DMS153 treated with DMSO at 0.1 percent for 48 hours (cell line): ENCODE measurements at regions not wholly inside any gene's neighbourhood (a gene's known extent, or its start where the extent isn't known, plus 50 kb on each side); places are given as distances from the start of the nearest gene placed in this dataset.
"Not testable (repeated sequence)": the region's sequence is repeated elsewhere in the genome, so short reads cannot be mapped to it uniquely, and the experiment has no call there.

ENCODE experiments used
- DNase-seq: peaks from one replicate; lab custom pipeline; 2025; ENCODE audit not compliant: unreplicated experiment; lab: John Stamatoyannopoulos, UW

DNA sequence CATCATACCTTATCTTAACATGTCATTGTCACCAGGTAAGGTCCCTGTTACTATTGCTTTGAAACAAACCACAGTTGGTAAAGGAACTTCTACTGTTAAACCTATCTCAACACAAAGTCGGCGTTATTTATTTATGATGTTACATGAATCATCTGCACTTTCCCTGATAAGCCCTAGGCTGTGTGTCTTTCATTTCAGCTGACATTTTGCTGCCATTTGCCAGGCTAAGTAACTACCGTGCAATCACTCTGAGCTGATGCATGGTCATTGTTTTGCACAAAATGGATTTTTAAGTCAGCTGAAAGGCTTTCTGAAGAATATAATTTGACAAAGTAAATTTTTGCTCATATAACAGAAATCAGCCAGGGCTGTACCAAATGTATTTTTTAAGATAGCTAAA, 546.5 kb downstream of the ZNF608 start:
- no peak for DNase-seq

DNA sequence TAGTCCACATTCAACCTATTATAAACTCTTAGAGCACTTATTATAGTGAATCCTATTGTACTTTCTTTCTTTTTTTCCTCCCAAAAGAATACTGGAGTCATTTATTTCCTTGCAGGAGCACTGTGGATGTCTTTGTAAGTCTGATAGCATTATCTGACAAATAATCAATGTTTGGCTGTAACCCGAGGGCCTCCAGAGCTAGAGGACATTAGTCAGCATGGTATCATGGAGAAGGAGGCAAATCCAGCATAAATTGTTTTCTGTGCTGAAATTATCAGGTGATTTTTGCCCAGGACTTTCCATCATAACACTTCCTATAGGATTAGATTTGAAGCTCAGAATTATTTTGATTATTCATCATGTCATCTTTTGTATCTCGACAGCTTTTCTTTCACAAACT, 551.0 kb downstream of the ZNF608 start:
- no peak for DNase-seq

DNA sequence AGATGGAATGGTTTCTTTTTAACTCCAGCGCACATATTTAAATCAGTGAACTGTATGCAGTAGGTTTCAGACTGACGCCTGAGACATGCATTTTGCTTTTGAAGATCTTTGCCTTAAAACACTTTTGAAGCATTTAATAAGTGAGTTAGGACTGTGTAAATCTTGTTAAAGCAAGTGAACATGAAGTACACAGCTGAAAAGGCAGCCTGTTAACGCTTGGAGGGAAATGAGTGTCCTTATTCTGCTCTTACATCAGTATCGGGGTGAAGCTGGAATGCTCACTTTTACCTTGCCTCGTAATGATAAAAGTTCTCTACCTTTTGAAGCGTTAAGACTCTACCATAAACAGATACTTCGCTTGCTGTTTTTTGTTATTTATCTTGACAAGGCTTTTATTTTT, 552.2 kb downstream of the ZNF608 start:
- DNase-seq = no peak

DNA sequence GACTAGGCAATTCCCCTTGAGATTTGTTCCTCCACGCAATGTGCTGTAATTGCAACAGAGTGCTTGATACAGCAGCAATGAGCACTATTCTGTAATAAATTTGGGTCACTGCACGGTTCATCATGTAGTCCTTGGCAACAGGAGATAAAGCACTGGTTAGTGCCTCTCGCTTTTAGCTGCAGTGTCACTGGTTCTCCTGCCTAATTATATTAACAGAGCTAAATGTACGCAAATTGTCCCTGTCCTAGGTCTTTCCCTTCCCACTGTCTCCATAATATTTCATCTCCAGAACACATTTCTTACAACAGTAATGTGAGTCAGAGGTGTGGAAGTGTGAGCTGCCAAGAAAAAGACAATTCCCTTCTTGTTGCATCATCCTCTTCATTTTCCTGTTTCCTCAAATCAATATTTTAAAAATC, 553.1 kb downstream of the ZNF608 start:
- DNase-seq = no peak

DNA sequence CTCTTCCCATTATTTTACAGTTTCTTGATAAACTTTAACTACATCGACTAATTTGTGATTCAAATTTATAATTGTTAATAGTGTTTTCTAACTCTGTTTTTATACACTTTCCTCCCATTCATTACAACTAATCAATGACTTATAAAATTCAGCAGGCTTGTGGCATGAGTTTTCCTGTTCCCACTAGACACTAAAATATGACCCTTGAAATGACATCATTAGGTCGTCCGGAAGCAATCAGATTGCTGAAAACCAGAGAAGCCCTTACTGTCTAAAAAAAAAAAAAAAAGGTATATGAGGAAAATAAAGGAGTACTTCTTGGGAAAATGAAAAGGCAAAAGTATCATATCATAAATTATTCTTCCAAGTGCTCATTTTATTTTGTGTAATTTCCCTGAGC, 553.7 kb downstream of the ZNF608 start:
- no peak for DNase-seq

DNA sequence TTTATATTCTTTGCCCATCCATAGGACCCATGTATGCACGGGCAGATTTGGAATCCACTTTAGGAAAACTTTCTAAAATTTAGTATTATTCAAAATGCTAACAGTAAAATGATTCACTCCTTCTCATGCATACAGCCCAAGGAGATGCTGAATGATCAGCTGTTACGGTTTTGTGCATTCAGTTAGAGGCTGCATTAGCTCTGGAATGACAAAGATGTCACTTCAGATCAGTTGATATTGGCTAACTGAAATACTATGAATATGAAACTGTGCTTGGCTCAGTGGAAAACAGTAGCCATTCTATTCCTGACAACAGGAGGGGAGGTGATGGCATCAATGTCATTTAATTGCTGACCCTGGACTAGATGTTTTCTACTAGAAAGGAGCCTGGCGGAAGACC, 560.7 kb downstream of the ZNF608 start:
- DNase-seq = no peak

DNA sequence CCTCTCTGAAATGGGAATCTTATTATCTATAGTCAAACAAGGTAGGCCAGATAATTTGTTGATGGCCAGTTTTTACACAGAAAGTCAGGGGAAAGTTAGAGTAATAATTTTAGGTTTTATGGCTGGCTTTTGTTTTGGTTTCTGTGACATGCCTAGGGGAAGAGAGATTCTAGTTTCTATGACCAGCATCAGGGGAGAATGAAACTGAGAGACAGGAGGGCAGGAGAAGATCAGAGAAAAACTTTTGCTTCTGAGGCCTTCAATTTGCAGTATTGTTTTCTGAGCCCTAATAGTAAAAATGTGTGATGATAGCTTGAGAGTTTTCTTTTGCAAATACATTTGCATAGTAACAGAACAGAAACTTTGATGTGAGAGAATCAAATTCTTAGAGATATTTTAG, 564.3 kb downstream of the ZNF608 start:
- no peak for DNase-seq

DNA sequence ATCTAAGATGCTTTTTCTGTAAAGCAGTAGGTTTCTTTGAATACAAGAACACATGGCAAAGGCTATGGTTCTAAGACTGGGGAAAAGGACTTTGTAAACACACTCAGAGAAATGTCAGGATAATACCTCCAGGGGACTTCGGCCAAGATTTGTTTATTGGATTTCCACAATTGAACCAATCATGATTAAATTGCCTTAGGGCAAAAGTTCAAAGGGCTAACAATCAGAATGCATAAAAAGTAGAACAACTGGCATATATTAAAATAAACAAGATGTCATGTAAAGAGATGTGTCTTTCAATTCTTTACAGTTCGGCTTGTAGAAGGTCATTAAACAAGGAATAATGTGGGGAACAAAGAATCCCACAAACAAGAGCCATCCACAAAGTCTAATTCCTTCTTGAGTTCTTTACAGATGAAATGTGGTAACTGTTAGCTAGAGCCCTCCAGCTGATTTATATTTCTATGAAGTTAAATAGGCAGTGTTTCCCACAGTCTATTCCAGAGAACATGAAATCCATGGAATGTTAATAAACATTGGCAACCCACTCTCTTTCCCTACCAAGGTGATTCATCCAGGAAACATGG, 565.5 kb downstream of the ZNF608 start:
- DNase-seq = no peak

DNA sequence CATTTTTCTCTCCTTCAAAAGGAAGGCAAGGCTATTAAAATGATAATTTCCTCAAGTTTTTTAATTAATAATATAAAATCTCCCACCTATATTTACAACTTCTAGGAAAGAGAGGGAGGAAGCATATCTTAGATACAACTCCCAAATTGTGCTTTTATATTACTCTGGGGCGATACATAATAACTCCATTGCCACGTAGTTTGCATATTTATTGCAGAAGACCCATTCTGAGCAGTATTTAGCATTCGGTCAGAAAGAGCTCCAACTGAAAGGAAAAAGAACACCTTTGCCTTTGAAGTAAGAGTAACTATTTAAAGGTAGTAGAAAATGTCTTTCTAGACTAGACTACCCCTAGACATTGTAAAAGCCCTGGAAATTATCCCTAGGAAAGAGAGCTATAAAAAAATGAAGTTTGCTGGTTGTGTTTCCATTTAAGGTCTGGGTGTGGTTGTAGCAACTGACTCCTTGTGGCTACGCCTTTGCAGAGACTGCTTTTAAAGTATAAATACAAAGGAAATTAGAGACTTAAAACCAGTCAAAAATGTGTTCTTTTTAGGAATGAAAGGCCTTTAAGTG, 566.1 kb downstream of the ZNF608 start:
- no peak for DNase-seq

DNA sequence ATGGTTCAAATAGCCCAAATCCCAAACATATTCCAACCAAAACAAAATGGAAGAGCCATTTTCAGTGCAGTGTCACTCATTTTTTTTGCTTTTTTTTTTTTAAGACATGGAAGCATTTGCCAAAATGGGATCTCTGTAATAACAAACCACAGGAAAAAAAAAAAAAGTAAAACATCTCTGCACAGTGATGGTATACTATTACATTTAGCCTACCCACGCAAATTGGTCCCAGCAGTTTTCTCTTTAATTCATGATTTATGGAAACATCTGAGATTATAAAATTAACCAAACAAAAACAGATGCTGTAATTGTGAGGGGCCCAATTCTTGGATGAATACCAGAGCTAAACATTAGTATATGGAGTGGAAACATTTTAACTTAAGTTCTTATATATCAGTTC, 566.6 kb downstream of the ZNF608 start:
- DNase-seq = no peak

DNA sequence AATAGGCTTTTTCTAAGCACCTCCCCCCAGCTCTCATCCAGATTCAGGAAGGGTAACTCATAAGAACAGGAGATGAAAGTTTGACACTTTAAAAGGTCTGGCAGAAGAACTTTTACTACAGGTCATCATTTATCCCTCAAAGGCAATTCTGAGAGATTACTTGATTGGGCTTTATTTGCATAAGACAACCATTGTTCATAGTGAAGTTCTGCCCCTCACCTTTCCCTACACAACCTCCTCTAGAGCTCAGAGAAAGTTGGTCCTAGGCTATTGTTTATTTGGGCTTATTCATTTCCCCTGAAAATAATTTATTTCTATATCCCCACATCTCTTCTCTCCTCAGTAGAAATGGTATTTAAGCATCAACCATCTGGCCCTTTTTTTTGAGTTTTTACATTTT, 568.4 kb downstream of the ZNF608 start:
- DNase-seq = no peak

DNA sequence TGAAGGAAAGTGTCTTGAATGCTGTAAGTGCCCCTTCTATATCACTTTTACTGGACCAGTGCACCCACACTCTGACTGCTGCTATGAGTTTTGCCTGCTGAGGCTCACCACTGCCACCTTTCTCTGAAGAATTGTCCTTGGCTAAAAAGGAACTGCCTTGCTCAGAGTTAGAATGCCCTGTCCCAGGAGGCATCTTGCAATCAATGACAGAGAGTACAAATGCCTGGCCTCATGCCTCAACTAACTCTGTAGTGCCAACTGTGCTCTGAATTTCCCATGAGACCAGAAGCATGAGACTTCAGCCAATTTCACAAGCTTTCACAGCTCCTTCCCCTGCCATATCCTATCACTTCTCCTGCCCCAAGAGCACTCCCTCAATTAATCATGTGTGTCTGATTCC, 569.7 kb downstream of the ZNF608 start:
- DNase-seq = no peak

DNA sequence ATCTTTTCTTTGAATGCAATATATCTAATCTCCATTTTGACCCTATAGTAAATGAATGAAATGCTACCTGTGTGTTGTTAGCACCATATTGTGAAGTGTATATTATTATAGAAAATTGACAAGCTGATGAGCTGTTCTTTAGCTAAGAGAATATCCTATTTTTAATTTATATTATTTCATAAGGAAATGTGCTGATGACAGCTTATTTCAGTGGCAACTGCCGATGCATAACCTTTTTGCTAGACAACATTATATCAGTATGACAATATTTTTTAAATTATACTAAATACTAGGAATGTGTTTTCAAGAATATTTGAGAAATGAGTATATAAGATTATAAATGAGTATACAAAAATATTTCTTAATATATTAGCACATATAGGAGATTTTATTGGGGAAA, 573.1 kb downstream of the ZNF608 start:
- no peak for DNase-seq

DNA sequence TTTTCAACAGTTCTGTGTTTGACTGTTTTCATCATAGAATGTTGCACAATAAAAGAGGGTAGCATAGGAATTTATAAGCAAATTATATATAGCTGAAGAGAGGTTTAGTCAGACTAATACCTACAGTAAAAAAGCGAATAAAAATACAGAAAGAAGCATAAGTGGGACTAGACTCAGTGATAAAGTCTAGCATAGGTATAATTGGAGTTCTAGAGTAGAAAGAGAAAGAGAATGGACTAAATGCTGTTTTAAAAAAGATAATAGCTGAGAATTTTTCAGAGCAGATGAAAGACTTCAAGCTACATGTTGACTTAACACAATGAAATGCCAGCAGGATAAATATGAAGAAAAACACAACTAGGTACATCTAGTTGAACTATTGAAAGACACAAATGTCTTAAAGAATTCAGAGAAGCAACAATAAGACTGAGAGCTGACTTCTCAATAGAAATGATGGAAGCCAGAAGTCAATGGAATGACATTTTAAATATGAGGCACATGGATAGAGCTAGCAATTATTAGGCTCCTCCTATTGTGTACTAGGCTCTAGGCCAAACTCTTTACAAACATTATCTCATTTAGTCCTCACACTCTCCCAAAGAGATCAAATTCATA, 573.9 kb downstream of the ZNF608 start:
- no peak for DNase-seq

DNA sequence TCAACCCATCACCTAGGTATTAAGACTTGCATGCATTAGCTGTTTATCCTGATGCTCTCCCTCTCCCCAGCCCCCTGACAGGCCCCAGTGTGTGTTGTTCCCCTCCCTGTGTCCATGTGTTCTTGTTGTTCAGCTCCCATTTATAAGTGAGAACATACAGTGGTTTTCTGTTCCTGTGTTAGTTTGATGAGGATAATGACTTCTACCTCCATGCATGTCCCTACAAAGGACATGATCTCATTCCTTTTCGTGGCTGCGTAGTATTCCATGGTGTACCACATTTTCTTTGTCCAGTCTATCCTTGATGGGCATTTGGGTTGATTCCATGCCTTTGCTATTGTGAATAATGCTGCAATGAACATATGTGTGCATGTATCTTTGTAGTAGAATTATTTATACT, 578.3 kb downstream of the ZNF608 start:
- DNase-seq = not testable (repeated sequence)

DNA sequence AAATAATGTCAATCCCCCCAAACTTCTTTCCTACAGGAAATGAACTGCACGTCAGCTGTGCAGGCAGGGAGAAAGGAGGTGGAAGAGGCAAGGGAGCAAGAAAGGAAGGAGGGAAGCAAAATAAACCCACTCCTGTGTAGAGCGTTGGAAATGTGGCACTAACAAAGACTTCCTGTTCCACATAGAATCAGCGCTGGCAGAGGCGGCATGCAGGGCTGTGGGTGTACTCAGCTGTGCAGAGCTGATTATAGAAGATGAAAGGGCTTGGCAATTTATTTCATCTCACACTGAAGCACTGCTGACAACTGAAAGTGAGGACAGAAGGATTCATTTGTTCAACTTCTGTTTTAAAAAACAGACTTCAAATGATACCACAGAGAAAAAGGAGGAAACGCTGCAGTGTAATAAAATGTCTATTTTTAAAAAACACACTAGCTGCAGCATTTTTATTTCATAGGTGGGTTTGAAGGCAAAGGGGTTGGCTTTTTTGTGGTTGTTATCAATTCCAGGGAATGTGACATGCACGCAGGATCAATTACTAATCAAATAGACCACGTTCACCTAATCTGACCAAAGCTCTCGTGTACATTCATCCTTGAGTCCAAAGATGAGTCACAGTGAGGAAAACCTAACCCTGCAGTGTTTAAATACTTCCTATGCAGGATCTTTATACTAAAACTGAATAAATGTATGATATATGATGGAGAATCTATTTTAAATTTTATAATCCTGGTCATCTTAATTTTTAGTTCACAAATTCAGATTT, 583.5 kb downstream of the ZNF608 start:
- no peak for DNase-seq

DNA sequence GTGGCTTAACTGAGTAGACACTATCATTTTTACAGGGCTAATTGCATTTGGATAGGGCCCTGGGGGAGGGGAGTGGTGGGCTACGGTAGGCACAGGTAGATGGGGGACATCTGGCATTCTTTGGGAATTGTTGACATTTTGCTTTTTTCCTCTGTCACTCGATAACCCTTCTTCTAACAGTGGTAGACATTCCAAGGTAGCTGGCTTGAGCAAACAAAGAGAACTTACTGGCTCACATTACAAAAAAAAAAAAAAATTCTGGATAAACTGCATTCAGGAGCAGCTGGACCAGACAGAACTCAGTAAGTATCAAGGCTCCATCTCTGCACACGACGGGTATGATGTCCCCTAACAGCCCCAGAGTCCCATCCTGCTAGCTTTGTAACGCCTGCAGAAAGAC, 585.2 kb downstream of the ZNF608 start:
- no peak for DNase-seq

DNA sequence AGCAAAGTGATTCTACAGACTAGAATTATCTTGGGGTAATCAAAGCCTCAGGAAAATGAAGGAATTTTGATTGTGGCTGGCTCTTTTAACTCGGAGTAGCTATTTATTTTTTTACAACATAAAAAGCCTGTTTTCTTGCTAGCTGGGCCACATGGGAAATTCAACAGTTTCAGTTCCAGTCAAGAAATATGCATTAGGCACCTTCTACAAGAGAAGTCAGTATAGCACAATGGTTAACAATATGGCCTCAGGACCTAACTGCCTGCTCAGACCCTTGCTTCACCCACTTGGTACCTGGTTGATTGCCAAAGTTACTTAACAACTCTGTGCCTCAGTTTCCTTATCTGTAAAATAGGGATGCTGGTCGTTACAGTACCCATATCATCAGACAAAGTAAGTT, 586.2 kb downstream of the ZNF608 start:
- no peak for DNase-seq

DNA sequence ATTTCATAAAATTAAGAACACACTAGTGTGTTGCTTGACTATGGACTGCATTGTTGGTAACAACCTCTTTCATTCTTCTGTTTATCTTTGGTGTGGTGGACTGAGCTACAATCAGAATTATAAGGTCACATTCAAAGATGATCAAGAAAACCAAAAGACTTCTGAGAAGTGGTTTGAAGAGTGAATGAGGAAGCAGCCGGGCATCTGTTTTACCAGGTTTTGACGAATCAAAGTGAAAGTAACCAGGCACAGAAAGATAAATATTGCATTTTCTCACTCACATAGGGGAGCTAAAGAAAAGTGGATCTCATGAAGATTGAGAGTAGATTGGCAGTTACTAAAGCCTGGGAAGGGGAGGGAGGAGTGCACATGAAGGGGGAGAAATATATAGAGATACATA, 589.1 kb downstream of the ZNF608 start:
- no peak for DNase-seq

DNA sequence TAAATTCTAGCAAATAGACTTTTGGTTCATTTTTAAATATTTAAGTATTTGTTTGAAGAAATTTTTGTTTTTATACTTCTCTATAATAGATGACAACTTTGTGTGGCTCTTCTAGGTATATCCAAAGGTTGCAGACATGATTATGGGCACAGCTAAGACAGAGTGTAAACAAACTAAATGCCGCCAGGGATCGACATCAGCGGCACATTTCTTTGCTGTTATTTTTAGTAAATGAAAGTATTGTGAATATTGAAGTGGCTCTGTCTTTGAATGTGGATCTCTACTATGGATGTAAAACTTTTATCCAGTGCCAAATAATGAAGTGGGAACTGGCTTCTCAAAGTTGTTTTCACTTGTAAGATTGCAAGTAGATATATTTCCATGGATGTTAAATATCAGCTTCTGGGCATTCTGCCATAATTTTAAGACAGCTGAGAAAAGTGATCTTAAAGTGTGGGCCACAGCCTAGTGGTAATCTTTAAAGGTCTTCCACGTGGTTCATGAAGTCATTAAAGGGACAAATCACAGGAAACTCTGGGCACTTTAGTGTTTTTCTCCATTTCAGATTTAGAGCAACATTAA, 589.9 kb downstream of the ZNF608 start:
- DNase-seq = no peak

DNA sequence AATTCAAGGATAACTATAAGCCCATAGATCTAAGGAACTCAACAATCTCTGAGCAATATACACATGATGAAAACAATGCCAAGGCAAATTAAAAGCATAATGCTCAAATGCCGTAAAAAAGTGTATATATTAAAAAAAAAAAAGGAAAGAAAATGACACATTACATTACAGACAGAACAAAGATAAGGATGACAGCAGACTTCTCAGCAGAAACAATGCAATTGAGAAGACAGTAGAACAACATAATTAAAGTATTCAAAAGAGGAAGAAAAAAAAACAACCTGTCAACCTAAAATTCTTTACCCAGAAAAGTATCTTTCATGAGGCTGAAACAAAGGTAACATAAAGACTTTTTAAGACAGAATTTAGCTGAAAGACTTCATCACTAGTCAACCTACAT, 591.7 kb downstream of the ZNF608 start:
- no peak for DNase-seq

DNA sequence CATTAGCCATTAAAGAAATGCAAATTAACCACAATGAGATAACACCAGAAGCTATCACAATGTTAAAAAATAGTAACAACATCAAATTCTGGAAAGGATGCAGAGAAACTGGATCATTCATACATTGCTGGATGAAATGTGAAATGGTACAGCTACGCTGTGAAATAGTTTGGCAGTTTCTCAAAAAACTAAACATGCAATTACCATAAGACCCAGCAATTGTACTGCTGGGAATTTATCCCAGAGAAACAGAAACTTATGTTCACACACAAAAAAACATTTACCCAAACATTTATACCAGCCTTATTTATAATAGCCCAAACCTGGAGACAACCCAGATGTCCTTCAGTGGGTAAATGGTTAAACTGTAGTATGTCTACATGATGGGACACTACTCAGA, 592.9 kb downstream of the ZNF608 start:
- DNase-seq = no peak
